Epithelial cell of esophagus (primary cell): ENCODE measurements at regions not wholly inside any gene's neighbourhood (a gene's known extent, or its start where the extent isn't known, plus 50 kb on each side); places are given as distances from the start of the nearest gene placed in this dataset.
A peak's percentile ranks its signal among the peaks of the same experiment; 100 is the strongest.

Experiments used
- DNase-seq: peaks from one replicate; pipeline ENCODE4 v3.0.0; 2010; ENCODE audit warnings: low read depth
- H3K4me3 ChIP-seq: 2 replicates; pipeline ENCODE4 v1.5.1; 2011; ENCODE audit warnings: mild to moderate bottlenecking, low read length, control low read depth
- TF ChIP-seq, protein P1 (sequence below): IDR thresholded peaks from 2 replicates; pipeline ENCODE4 v1.5.1; 2011; ENCODE audit warnings: low read depth, mild to moderate bottlenecking, low read length, control low read depth, inconsistent platforms; ENCODE audit not compliant: insufficient read depth; ENCODE audit errors: missing control alignments

DNA sequence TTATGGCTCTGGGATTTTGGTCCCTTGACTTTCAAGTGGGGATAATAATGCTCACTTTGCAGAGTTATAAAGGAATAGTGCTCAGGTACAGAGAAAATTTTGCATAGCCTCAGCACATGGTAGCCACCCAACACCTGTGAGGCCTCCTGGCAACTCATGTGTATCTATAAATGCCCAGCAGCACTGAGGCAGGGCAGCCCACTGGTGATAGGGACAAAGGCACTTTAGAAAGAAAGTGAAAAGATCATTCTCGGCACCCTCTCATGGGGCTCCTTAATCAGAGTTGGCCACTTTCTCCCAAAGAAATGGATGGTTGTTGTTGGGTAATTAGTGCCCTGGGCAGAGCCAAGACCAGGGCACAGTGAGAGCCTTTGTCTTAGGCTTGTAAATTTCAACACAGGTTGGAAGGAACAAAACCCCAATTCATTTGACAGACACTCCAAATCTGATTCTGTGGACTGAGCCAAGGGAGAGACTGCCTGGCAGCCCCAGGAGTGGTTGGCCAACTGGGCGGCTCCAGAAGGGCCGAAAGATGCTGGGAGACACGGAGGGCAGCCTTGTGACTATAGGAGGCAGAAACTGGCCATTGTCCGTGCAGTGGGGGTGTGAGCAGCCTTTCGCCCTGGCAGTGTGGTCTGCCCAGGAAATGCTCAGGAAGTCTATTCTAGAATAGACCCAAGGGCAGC is 213.2 kb upstream of the RGMA start:
- DNase-seq: no peak
- H3K4me3 ChIP-seq: no peak overlapping the region
- TF ChIP-seq, protein P1, sequence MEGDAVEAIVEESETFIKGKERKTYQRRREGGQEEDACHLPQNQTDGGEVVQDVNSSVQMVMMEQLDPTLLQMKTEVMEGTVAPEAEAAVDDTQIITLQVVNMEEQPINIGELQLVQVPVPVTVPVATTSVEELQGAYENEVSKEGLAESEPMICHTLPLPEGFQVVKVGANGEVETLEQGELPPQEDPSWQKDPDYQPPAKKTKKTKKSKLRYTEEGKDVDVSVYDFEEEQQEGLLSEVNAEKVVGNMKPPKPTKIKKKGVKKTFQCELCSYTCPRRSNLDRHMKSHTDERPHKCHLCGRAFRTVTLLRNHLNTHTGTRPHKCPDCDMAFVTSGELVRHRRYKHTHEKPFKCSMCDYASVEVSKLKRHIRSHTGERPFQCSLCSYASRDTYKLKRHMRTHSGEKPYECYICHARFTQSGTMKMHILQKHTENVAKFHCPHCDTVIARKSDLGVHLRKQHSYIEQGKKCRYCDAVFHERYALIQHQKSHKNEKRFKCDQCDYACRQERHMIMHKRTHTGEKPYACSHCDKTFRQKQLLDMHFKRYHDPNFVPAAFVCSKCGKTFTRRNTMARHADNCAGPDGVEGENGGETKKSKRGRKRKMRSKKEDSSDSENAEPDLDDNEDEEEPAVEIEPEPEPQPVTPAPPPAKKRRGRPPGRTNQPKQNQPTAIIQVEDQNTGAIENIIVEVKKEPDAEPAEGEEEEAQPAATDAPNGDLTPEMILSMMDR: no peak

DNA sequence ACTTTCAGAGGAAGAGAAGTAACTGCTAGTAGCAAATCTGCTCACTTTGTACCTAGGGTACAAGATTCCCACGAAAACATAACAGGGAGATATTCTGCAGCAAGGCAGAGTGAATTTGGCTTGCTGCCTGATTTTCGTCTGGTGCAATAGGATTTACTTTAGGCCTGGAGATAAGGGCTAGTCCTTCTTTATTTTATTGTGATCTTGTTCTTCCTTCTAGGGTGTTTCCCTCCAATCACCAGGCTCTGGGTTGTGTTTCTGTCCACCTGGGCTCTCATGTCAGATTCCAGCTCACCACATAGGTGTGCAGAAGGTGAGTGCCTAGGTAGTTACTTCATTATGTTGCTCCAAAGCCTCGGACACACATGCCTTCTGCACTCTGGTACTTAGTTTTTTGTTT is 211.8 kb upstream of the RGMA start:
- no peak for DNase-seq
- H3K4me3 ChIP-seq: no peak overlapping the region
- TF ChIP-seq, protein P1: no peak

DNA sequence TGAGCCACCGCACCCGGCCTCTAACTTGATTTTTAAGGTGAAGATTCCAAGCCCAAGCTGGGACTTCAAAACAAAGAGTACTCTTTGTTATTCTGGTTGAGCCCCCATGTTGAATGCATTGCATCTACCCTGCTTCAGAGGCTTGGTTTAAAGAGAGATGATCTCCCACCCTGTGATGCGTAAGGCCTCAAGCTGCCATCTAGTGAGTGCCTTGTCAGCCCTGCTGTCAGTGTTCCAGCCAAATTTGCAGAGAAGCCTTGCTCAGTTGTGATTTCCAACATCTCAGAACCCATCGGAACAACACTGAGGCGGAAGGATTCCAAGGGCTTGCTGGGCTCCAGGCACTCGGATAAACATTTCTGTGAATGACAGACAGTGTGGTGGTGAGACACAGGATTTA is 210.7 kb upstream of the RGMA start:
- DNase-seq: no peak
- TF ChIP-seq, protein P1: no peak
- no peak overlapping the region for H3K4me3 ChIP-seq

GRCh38 chr15:93298901-93299300 is 209.9 kb upstream of the RGMA start:
- peak; percentile 45 for DNase-seq
- no peak overlapping the region for H3K4me3 ChIP-seq
- TF ChIP-seq, protein P1: no peak

GRCh38 chr15:93296759-93297500 is 207.9 kb upstream of the RGMA start:
- no peak for DNase-seq
- TF ChIP-seq, protein P1: no peak
- no peak overlapping the region for H3K4me3 ChIP-seq

DNA sequence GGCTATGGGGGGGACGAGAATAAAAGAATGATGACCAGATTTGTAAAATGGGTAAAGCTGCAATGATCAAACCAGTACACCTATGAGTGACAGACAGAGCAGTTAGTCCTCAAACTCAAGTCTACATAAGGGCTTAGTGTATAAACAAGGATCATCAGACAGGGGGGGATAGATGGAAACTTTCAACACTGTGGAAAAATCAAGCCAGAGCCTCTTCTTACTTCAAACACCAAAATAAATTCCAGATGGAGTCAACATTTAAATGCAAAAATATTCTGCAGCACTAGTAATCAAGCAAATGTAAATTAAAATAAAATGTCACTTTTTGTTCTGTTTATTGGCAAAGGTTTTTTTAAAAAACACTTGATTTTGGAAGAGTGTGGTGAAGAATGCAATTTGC is 205.9 kb upstream of the RGMA start:
- TF ChIP-seq, protein P1: no peak
- no peak for DNase-seq
- no peak overlapping the region for H3K4me3 ChIP-seq
